BLaER1 treated with 17β-estradiol and CSF1 and Interleukin-3, amounts not matched to agents 10 nM and 100 nM (cell line): ENCODE measurements at regions not wholly inside any gene's neighbourhood (a gene's known extent, or its start where the extent isn't known, plus 50 kb on each side); places are given as distances from the start of the nearest gene placed in this dataset.

Source experiments
- H3K27ac ChIP-seq, 11 experiments: shearing (Covaris generic); formaldehyde crosslinking; 2 replicates each; pipeline ENCODE4 v1.8.1; 2022
- H3K27me3 ChIP-seq, 11 experiments: shearing (Covaris generic); formaldehyde crosslinking; 2 replicates each; pipeline ENCODE4 v1.8.1; 2022
- H3K36me3 ChIP-seq, 11 experiments: shearing (Covaris generic); formaldehyde crosslinking; 2 replicates each; pipeline ENCODE4 v1.8.1; 2022
- H3K4me1 ChIP-seq, 10 experiments: shearing (Covaris generic); formaldehyde crosslinking; 2 replicates each; pipeline ENCODE4 v1.8.1; 2022
- H3K4me2 ChIP-seq, 11 experiments: shearing (Covaris generic); formaldehyde crosslinking; 2 replicates each; pipeline ENCODE4 v1.8.1; 2022
- H3K4me3 ChIP-seq, 10 experiments: shearing (Covaris generic); formaldehyde crosslinking; 2 replicates each; pipeline ENCODE4 v1.8.1; 2022
- H3K9ac ChIP-seq, 11 experiments: shearing (Covaris generic); formaldehyde crosslinking; 2 replicates each; pipeline ENCODE4 v1.8.1; 2022
- H3K9me3 ChIP-seq, 11 experiments: shearing (Covaris generic); formaldehyde crosslinking; replicated peaks in 1 of 11; 2 replicates each; pipeline ENCODE4 v1.8.1; 2022
- H4K20me1 ChIP-seq, 11 experiments: shearing (Covaris generic); formaldehyde crosslinking; 2 replicates each; pipeline ENCODE4 v1.8.1; 2022
- Cebpa-rat ChIP-seq, 11 experiments: shearing (Covaris generic); IDR thresholded peaks; 2 replicates each; pipeline ENCODE4 v1.8.1; 2022

DNA sequence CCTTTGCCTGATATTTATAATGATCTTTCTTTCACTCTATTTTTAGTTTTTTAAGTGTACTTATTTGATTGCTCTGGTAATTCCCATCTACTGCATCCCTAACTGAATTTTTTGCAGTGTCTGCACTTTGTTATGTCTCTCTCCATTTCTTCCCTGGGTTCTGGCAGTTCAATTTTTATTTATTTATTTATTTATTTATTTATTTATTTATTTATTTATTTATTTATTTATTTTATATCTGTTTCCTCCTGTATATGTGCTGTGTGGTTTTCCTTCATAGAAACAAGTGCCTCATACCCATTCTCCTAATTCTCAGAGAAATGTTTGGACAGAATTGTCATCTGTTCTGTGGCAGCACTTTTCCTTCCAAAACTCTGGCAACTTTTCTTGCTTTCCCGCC, 2370.8 kb upstream of the WWC1 start:
- no peaks in the 10 kb centered on the region for H3K4me1 ChIP-seq
- H3K9me3 ChIP-seq: peaks cover 0 to 8% (median 4%) of the 10 kb centered on the region in 11 experiments; a peak in 9 of 22 replicates
- H3K9ac ChIP-seq: no peak overlapping the region
- no peaks in the 10 kb centered on the region for H3K27me3 ChIP-seq
- H3K4me2 ChIP-seq: no peak overlapping the region
- H4K20me1 ChIP-seq: no peaks in the 10 kb centered on the region
- no peak for TF ChIP-seq Cebpa-rat (IDR thresholded peaks at IDR 0.05)
- no peak overlapping the region for H3K27ac ChIP-seq
- no peaks in the 10 kb centered on the region for H3K36me3 ChIP-seq
- H3K4me3 ChIP-seq: no peak overlapping the region

GRCh38 chr5:165928971-165929370, 2362.5 kb upstream of the WWC1 start:
- Histone ChIP-seq H3K9me3 (peaks cover 0 to 7% (median 6%) of the 10 kb centered on the region in 11 experiments; a peak in 10 of 22 replicates), H3K4me2 (no peak overlapping the region), H3K27ac (no peak overlapping the region), H4K20me1 (no peaks in the 10 kb centered on the region), H3K9ac (no peak overlapping the region), H3K27me3 (no peaks in the 10 kb centered on the region), H3K4me3 (no peak overlapping the region), H3K4me1 (no peaks in the 10 kb centered on the region), H3K36me3 (no peaks in the 10 kb centered on the region)
- TF ChIP-seq Cebpa-rat (IDR thresholded peaks at IDR 0.05): no peak

- Histone ChIP-seq H3K27me3 (no peaks in the 10 kb centered on the region), H4K20me1 (no peaks in the 10 kb centered on the region), H3K9me3 (no peaks in the 10 kb centered on the region), H3K4me3 (no peak overlapping the region), H3K9ac (no peak overlapping the region), H3K27ac (no peak overlapping the region), H3K4me2 (no peak overlapping the region), H3K36me3 (no peaks in the 10 kb centered on the region), H3K4me1 (no peaks in the 10 kb centered on the region)
- no peak for TF ChIP-seq Cebpa-rat (IDR thresholded peaks at IDR 0.05)
Observed at GRCh38 chr5:165940541-165940940, 2350.9 kb upstream of the WWC1 start.

DNA sequence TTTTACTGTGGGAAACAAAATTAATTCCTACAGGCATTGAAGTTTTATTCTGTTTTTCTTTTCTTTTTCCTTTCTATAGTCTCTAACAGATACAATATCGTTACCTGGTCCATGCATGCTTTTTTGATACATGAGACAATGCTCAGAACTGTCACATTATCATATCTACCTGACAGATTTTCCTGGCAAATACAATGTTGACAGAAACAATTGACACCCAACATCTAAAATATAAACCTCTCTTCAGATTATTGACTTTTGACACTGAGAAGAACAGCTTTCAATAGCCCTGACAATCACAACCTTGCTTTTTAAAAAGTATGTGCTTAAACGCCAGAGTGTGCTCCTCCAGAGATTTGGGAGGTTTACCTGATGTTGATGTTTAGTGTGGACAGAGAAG, 2334.6 kb upstream of the WWC1 start:
- TF ChIP-seq Cebpa-rat (IDR thresholded peaks at IDR 0.05): no peak

DNA sequence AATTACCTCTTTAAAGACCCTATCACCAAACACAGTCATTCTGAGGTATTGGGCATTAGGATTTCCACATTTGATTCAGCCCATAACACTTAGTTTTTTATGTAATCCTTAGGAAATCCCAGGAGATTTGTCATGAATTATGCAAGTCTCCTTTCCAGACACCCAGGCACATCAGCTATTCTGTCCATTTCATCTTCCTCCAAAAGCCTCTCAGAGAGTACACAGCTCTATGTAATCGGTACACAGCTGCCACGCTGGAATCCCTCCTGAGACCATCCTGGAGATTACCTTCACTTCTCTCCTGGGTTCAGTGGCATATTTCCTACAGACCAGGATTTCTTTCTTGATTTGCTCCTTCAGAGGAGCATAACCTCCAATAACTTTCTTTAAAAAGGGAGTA, 2309.8 kb upstream of the WWC1 start:
- Histone ChIP-seq H3K4me3 (no peak overlapping the region), H3K27me3 (no peaks in the 10 kb centered on the region), H3K4me2 (no peak overlapping the region), H3K9me3 (no peaks in the 10 kb centered on the region; a peak in 1 of 22 replicates), H3K36me3 (no peaks in the 10 kb centered on the region), H4K20me1 (no peaks in the 10 kb centered on the region), H3K27ac (no peak overlapping the region), H3K4me1 (no peaks in the 10 kb centered on the region), H3K9ac (no peak overlapping the region)
- TF ChIP-seq Cebpa-rat (IDR thresholded peaks at IDR 0.05): no peak

More for the DNA sequence above, 2334.6 kb upstream of the WWC1 start:
- no peak overlapping the region for H3K4me2 ChIP-seq
- no peak overlapping the region for H3K4me3 ChIP-seq
- no peaks in the 10 kb centered on the region for H3K27me3 ChIP-seq
- no peaks in the 10 kb centered on the region for H3K36me3 ChIP-seq
- no peaks in the 10 kb centered on the region; a peak in 1 of 22 replicates for H4K20me1 ChIP-seq
- no peak overlapping the region for H3K27ac ChIP-seq
- no peaks in the 10 kb centered on the region for H3K4me1 ChIP-seq
- H3K9ac ChIP-seq: no peak overlapping the region
- H3K9me3 ChIP-seq: 0 out of 22 replicates have a peak, but pooled peaks cover 0 to 3% (median 0%) of the 10 kb centered on the region in 11 experiments

GRCh38 chr5:165996201-165996875, 2295.1 kb upstream of the WWC1 start:
- no peak overlapping the region for H3K4me3 ChIP-seq
- no peak overlapping the region for H3K27ac ChIP-seq
- peaks cover 0 to 3% (median 0%) of the 10 kb centered on the region in 11 experiments; a peak in 2 of 22 replicates for H3K9me3 ChIP-seq
- no peaks in the 10 kb centered on the region for H3K4me1 ChIP-seq
- H3K9ac ChIP-seq: no peak overlapping the region
- no peak for TF ChIP-seq Cebpa-rat (IDR thresholded peaks at IDR 0.05)
- no peaks in the 10 kb centered on the region for H4K20me1 ChIP-seq
- no peaks in the 10 kb centered on the region for H3K27me3 ChIP-seq
- no peaks in the 10 kb centered on the region for H3K36me3 ChIP-seq
- H3K4me2 ChIP-seq: no peak overlapping the region

DNA sequence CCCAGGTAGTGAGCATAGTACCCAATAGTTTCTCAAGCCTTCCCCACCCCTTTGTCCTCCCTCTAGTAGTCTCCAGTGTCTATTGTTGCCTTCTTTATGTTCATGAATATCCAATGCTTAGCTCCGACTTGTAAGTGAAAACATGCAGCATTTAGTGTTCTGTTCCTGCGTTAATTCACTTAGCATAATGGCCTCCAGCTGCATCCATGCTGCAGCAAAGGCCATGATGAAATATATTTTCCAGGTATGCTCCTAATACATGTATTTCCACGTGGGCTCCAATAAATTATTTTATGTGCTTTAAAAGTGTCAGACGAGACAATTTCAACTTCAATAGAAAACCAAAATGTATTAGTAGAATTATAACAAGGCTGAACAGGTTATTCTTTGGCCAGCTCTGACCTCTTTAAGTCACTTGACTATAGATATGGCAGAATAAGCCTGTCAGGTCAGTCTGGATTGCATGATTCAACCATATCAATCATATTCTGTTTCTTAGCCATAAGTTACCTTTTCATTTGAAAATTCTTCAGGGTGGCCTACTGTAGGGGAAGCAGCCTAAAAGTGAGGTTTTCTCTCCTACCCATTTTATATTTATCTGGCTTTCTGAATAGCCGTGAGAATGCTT, 2291.6 kb upstream of the WWC1 start:
- Histone ChIP-seq H3K9ac (no peak overlapping the region), H3K9me3 (no peaks in the 10 kb centered on the region), H3K4me2 (no peak overlapping the region), H3K27me3 (no peaks in the 10 kb centered on the region), H3K27ac (no peak overlapping the region), H3K4me3 (no peak overlapping the region), H3K36me3 (no peaks in the 10 kb centered on the region), H4K20me1 (no peaks in the 10 kb centered on the region), H3K4me1 (no peaks in the 10 kb centered on the region)
- no peak for TF ChIP-seq Cebpa-rat (IDR thresholded peaks at IDR 0.05)

GRCh38 chr5:166004006-166004405, 2287.4 kb upstream of the WWC1 start:
- no peak overlapping the region for H3K27ac ChIP-seq
- H3K9me3 ChIP-seq: no peaks in the 10 kb centered on the region
- H4K20me1 ChIP-seq: no peaks in the 10 kb centered on the region
- H3K4me1 ChIP-seq: no peaks in the 10 kb centered on the region
- H3K36me3 ChIP-seq: no peaks in the 10 kb centered on the region
- no peaks in the 10 kb centered on the region for H3K27me3 ChIP-seq
- no peak overlapping the region for H3K9ac ChIP-seq
- no peak for TF ChIP-seq Cebpa-rat (IDR thresholded peaks at IDR 0.05)
- no peak overlapping the region for H3K4me2 ChIP-seq
- no peak overlapping the region for H3K4me3 ChIP-seq

DNA sequence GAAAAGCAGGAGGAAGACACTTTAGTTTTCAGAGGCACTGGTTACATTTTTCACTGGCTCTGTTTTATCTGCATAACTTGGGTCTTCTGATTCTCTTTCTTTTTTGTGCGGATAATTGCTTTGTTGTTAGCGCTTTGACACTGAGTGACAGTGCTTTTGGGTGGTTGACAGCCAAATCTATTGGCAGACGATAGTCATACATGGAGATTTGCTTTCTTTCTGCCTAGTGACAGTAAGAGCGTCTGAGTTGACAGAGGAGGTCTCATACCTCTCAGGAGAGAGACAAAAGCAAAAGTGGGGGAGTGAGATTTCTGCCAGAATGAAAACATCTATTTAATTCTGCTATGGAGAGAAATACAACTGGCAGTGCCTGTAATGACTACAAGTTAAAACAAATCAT, 2278.0 kb upstream of the WWC1 start:
- peaks cover 0 to 8% (median 2%) of the 10 kb centered on the region in 10 experiments; a peak in 5 of 20 replicates for H3K4me1 ChIP-seq

DNA sequence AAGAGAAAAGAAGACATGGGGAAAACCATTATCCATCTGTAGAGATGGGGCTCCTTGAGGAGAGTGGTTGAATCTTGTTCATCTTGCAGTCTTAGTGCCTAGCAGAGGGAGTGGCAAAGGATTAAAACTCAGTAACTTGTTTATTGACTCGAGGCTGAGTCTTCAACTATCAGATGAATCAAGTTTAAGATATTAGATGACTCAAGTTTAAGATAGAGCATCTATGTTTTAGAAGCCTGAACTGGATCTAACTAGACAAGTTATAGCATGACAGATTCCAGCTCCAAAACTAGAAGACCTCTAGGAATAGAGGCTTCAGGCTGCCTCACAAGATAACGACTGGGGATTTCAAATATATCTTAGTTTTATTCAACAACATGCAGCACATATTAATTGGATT, 2277.2 kb upstream of the WWC1 start:
- H3K27me3 ChIP-seq: no peaks in the 10 kb centered on the region
- H3K9ac ChIP-seq: no peak overlapping the region
- no peak overlapping the region for H3K4me2 ChIP-seq
- TF ChIP-seq Cebpa-rat (IDR thresholded peaks at IDR 0.05): no peak
- H3K4me3 ChIP-seq: no peak overlapping the region
- H3K36me3 ChIP-seq: no peaks in the 10 kb centered on the region
- peaks cover 0 to 8% (median 2%) of the 10 kb centered on the region in 10 experiments; a peak in 5 of 20 replicates for H3K4me1 ChIP-seq
- H3K9me3 ChIP-seq: no peaks in the 10 kb centered on the region
- no peak overlapping the region for H3K27ac ChIP-seq
- no peaks in the 10 kb centered on the region for H4K20me1 ChIP-seq

More for the DNA sequence above, 2278.0 kb upstream of the WWC1 start:
- H4K20me1 ChIP-seq: no peaks in the 10 kb centered on the region
- no peak overlapping the region for H3K27ac ChIP-seq
- H3K9ac ChIP-seq: no peak overlapping the region
- H3K4me3 ChIP-seq: no peak overlapping the region
- no peaks in the 10 kb centered on the region for H3K36me3 ChIP-seq
- TF ChIP-seq Cebpa-rat (IDR thresholded peaks at IDR 0.05): no peak
- no peak overlapping the region for H3K4me2 ChIP-seq
- no peaks in the 10 kb centered on the region for H3K27me3 ChIP-seq
- no peaks in the 10 kb centered on the region for H3K9me3 ChIP-seq
